ENCODE measurements at regions not wholly inside any gene's neighbourhood (a gene's known extent, or its start where the extent isn't known, plus 50 kb on each side); places are given as distances from the start of the nearest gene placed in this dataset.

GRCh38 chr1:234687011-234687410 lies 77.0 kb upstream of the IRF2BP2 start:
- no peak for TF ChIP-seq EZH2 (IDR thresholded peaks at IDR 0.05; ENCODE audit: insufficient read depth, low read length)
- TF ChIP-seq CTCF (IDR thresholded peaks at IDR 0.05; ENCODE audit: insufficient read depth, low read depth, low read length), result no peak
- H3K9me3 ChIP-seq (ENCODE audit: insufficient read depth, low read depth, low read length), result no peaks in the 10 kb centered on the region
- no peak overlapping the region for H3K27ac Mint-ChIP-seq (ENCODE audit: unreplicated experiment)

GRCh38 chr1:234686035-234686434 lies 76.1 kb upstream of the IRF2BP2 start:
- Histone ChIP-seq H3K4me2 (ENCODE audit: low read length) (no peak overlapping the region), H3K9me3 (ENCODE audit: insufficient read depth, low read depth, low read length) (no peaks in the 10 kb centered on the region), H3K9ac (ENCODE audit: low read length) (no peak overlapping the region), H2AFZ (ENCODE audit: low read depth, low read length) (no peak overlapping the region), H3K27me3 (ENCODE audit: insufficient read depth, low read length) (no peaks in the 10 kb centered on the region), H3K27ac (ENCODE audit: low read depth, low read length) (no peak overlapping the region), H3K79me2 (ENCODE audit: insufficient read depth, low read length) (no peaks in the 10 kb centered on the region), H3K4me1 (ENCODE audit: insufficient read depth, low read length) (no peaks in the 10 kb centered on the region), H4K20me1 (ENCODE audit: insufficient read depth, low read length) (no peaks in the 10 kb centered on the region), H3K36me3 (ENCODE audit: insufficient read depth, low read length) (no peaks in the 10 kb centered on the region), H3K4me3 (ENCODE audit: insufficient read depth, low read depth, low read length) (no peak overlapping the region)
- no peak for DNase-seq (ENCODE audit: low read depth)
- FAIRE-seq, result no peak
- H3K27me3 Mint-ChIP-seq (ENCODE audit: low read depth, unreplicated experiment), result no peaks in the 10 kb centered on the region
- no peaks in the 10 kb centered on the region for H3K9me3 Mint-ChIP-seq (ENCODE audit: unreplicated experiment)
- H3K4me3 Mint-ChIP-seq (ENCODE audit: unreplicated experiment), result no peak overlapping the region
- H3K27ac Mint-ChIP-seq (ENCODE audit: unreplicated experiment), result no peak overlapping the region
- H3K36me3 Mint-ChIP-seq (ENCODE audit: low read depth, unreplicated experiment), result no peaks in the 10 kb centered on the region
- TF ChIP-seq EZH2 (IDR thresholded peaks at IDR 0.05; ENCODE audit: insufficient read depth, low read length) (no peak), CTCF (IDR thresholded peaks at IDR 0.05; ENCODE audit: insufficient read depth, low read depth, low read length) (no peak)
- peaks cover 8% of the 10 kb centered on the region for H3K4me1 Mint-ChIP-seq (ENCODE audit: low read depth, unreplicated experiment)

More at GRCh38 chr1:234687011-234687410, 77.0 kb upstream of the IRF2BP2 start:
- Histone ChIP-seq H3K4me3 (ENCODE audit: insufficient read depth, low read depth, low read length) (no peak overlapping the region), H3K27ac (ENCODE audit: low read depth, low read length) (no peak overlapping the region), H3K36me3 (ENCODE audit: insufficient read depth, low read length) (no peaks in the 10 kb centered on the region), H3K79me2 (ENCODE audit: insufficient read depth, low read length) (no peaks in the 10 kb centered on the region), H3K27me3 (ENCODE audit: insufficient read depth, low read length) (no peaks in the 10 kb centered on the region), H3K4me2 (ENCODE audit: low read length) (no peak overlapping the region), H3K9ac (ENCODE audit: low read length) (no peak overlapping the region), H2AFZ (ENCODE audit: low read depth, low read length) (no peak overlapping the region), H3K4me1 (ENCODE audit: insufficient read depth, low read length) (no peaks in the 10 kb centered on the region), H4K20me1 (ENCODE audit: insufficient read depth, low read length) (no peaks in the 10 kb centered on the region)
- no peak for DNase-seq (ENCODE audit: low read depth)
- Mint-ChIP-seq H3K27me3 (ENCODE audit: low read depth, unreplicated experiment) (no peaks in the 10 kb centered on the region), H3K4me3 (ENCODE audit: unreplicated experiment) (no peak overlapping the region), H3K9me3 (ENCODE audit: unreplicated experiment) (no peaks in the 10 kb centered on the region), H3K36me3 (ENCODE audit: low read depth, unreplicated experiment) (no peaks in the 10 kb centered on the region), H3K4me1 (ENCODE audit: low read depth, unreplicated experiment) (peaks cover 8% of the 10 kb centered on the region)
- FAIRE-seq, result no peak

GRCh38 chr1:234684856-234685255 lies 74.9 kb upstream of the IRF2BP2 start:
- no peaks in the 10 kb centered on the region for H3K27me3 ChIP-seq (ENCODE audit: insufficient read depth, low read length)
- H4K20me1 ChIP-seq (ENCODE audit: insufficient read depth, low read length), result no peaks in the 10 kb centered on the region
- DNase-seq (ENCODE audit: low read depth) (no peak), FAIRE-seq (no peak)
- Mint-ChIP-seq H3K9me3 (ENCODE audit: unreplicated experiment) (no peaks in the 10 kb centered on the region), H3K4me3 (ENCODE audit: unreplicated experiment) (no peak overlapping the region), H3K4me1 (ENCODE audit: low read depth, unreplicated experiment) (peaks cover 8% of the 10 kb centered on the region), H3K27me3 (ENCODE audit: low read depth, unreplicated experiment) (no peaks in the 10 kb centered on the region), H3K27ac (ENCODE audit: unreplicated experiment) (no peak overlapping the region), H3K36me3 (ENCODE audit: low read depth, unreplicated experiment) (no peaks in the 10 kb centered on the region)
- H3K79me2 ChIP-seq (ENCODE audit: insufficient read depth, low read length), result no peaks in the 10 kb centered on the region
- no peaks in the 10 kb centered on the region for H3K36me3 ChIP-seq (ENCODE audit: insufficient read depth, low read length)
- H3K9me3 ChIP-seq (ENCODE audit: insufficient read depth, low read depth, low read length), result no peaks in the 10 kb centered on the region
- no peak overlapping the region for H3K27ac ChIP-seq (ENCODE audit: low read depth, low read length)
- no peak overlapping the region for H3K4me2 ChIP-seq (ENCODE audit: low read length)
- H3K4me1 ChIP-seq (ENCODE audit: insufficient read depth, low read length), result no peaks in the 10 kb centered on the region
- no peak overlapping the region for H3K4me3 ChIP-seq (ENCODE audit: insufficient read depth, low read depth, low read length)
- TF ChIP-seq EZH2 (IDR thresholded peaks at IDR 0.05; ENCODE audit: insufficient read depth, low read length) (no peak), CTCF (IDR thresholded peaks at IDR 0.05; ENCODE audit: insufficient read depth, low read depth, low read length) (no peak)
- no peak overlapping the region for H3K9ac ChIP-seq (ENCODE audit: low read length)
- H2AFZ ChIP-seq (ENCODE audit: low read depth, low read length), result no peak overlapping the region

Measured in astrocyte (in vitro differentiated cells and primary cell).